Transverse colon (tissue), 4 donors: ENCODE measurements at regions not wholly inside any gene's neighbourhood (a gene's known extent, or its start where the extent isn't known, plus 50 kb on each side); places are given as distances from the start of the nearest gene placed in this dataset.

Source experiments
- CTCF ChIP-seq, 5 experiments: fragments of 200-600 bp in 3 of 5; fragments of 450-650 bp in 2 of 5; sonication (generic) in 3 of 5; IDR thresholded peaks; 1 replicate in 2 of 5; 2 replicates in 3 of 5; pipeline ENCODE4 v1.5.1; 2016 to 2017; ENCODE audit warnings: antibody characterized with exemption in 5 of 5, inconsistent platforms in 3 of 5, mild to moderate bottlenecking in 2 of 5, moderate library complexity in 1 of 5
- POLR2A ChIP-seq: fragments of 450-650 bp; IDR thresholded peaks from one replicate; pipeline ENCODE4 v1.6.1; 2016; ENCODE audit warnings: antibody characterized with exemption, mild to moderate bottlenecking, moderate library complexity
- POLR2AphosphoS5 ChIP-seq, 3 donors: sonication (generic); formaldehyde crosslinking; IDR thresholded peaks; one replicate each; pipeline ENCODE4 v1.6.1; 2016; ENCODE audit warnings: antibody characterized with exemption in 3 of 3

- no peak for TF ChIP-seq CTCF (IDR thresholded peaks at IDR 0.05)
- no peak for TF ChIP-seq POLR2A
- TF ChIP-seq POLR2AphosphoS5 (IDR thresholded peaks at IDR 0.05): no peak
Measured at GRCh38 chr5:56605231-56605630, 210.1 kb upstream of the MAP3K1 start.
